Activated CD4-positive, CD25-positive, alpha-beta regulatory T cell treated with anti-CD3 and anti-CD28 coated beads, Interleukin-2, amount 50 U/mL, for 72 hours (primary cell): ENCODE measurements at regions not wholly inside any gene's neighbourhood (a gene's known extent, or its start where the extent isn't known, plus 50 kb on each side); places are given as distances from the start of the nearest gene placed in this dataset.

Experiments
- DNase-seq: peaks from one replicate; pipeline ENCODE4 v3.0.0; 2021

DNA sequence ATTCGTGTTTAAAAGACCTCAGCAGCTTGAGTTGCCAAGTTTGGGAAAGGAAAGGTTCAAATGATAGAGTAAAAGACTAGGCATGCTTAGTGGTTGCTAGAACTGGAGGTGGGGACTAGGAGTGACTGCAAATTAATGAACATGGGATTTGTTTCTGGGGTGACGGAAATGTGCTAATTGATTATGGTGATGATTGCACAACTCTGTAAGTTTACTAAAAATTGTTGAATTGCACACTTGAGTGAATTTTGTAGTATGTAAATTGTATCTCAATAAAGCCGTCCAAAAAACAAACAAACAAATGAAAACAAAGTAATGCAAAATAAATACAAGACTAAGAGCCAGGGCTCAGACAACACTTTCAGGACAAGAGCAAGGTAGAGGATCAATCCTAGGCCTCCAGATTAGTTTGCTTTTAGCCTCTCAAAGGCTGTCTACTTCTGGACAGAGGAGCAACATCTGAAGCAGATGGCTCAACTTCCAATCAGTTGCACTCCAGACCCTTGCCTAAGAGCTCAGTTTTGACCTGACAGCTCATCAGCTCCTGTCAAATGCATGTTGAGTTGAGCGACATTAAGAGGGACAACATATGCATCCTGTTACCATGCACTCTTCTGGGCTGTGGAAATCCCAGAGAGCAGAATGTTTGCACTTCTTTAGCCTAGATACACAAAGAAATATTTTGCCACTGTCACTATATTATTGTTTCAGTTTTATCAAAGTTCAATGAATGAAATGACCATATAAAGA lies 111.2 kb upstream of the ASIC2 start:
- DNase-seq = no peak

GRCh38 chr17:33416131-33416530 lies 123.0 kb upstream of the ASIC2 start:
- DNase-seq = no peak

GRCh38 chr17:33421933-33422332 lies 128.8 kb upstream of the ASIC2 start:
- no peak for DNase-seq

GRCh38 chr17:33433581-33433980 lies 140.5 kb upstream of the ASIC2 start:
- DNase-seq = no peak

DNA sequence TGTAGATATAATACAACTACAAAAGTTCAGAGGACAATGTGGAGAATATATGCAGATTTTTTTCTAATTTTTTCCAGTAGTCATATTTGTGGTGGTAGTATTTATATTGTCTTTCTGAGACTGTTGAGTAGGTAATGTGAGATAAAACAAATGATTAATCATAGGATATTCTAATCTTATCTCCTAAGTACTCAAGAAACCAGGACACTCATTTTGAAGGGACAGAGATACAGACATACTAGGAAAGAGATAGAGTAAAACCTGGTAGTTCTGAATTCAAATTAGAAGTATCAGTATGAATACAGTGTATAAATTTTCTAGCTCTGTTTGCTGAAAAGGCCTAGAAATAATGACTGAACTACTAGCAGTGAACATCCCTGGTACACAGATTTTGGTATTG lies 141.7 kb upstream of the ASIC2 start:
- no peak for DNase-seq

DNA sequence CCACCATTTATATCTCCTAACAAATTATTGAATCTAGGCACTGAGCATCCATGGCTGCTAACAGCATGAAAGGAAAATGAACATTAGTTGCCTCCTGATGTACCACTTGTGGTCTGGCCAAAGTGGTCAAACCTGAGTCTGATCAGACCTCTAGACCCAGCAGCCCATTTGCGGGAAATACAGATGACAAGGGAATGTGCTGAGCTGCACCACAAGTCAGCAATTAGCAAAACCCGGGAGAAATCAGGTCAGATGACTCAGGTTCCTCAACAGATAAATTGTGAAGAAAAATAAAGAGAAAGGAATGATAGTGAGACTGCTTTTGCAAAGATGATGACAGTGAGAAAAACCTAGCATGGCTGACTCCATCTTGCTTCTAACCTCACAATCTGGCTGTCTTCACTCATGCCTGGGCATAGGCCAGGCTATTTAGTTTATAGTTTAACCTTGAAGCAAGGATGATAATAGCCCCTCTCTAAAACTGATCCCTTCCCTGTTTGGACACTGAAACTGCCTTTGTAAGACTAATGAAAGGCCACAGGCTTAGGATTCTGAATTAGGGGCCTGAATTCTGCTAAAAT lies 142.7 kb upstream of the ASIC2 start:
- DNase-seq = no peak

GRCh38 chr17:33436321-33436720 lies 143.2 kb upstream of the ASIC2 start:
- no peak for DNase-seq

DNA sequence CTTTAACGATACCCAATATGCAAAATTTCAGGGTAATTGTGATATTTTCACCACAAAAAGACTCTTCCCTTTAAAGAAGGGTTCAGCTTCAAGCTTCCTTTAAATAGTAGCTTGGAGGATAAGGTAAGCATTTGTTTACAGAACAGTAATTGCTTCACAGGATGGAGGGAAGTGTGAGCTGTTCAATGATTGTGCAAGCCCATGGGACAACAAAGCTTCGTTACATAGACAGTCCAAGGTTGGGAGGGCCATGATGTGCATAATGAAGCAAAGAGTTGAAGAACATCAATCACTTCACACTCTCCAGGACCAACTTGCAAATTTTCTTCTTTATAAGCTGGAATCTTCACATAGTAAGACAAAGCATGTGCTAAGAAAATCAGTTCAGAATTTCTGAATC lies 145.0 kb upstream of the ASIC2 start:
- no peak for DNase-seq

GRCh38 chr17:33438578-33438977 lies 145.5 kb upstream of the ASIC2 start:
- no peak for DNase-seq

DNA sequence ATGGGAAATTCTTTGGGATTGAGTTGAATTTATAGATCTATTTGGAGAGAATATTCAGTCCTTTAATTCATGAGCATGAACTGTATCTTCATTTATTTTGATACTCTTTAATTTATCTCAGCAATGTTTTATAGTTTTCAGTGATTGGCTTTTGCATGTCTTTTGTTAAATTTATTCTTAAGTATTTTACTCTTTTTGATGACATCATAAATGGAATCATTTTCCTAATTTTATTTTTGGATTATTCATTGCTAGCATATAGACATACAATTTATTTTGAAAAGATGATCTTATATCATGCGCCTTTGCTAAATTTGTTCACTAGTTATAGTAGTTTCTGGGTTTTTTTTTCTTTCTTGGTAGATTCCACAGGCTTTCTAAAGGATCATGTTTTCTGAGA lies 149.2 kb upstream of the ASIC2 start:
- DNase-seq = no peak

DNA sequence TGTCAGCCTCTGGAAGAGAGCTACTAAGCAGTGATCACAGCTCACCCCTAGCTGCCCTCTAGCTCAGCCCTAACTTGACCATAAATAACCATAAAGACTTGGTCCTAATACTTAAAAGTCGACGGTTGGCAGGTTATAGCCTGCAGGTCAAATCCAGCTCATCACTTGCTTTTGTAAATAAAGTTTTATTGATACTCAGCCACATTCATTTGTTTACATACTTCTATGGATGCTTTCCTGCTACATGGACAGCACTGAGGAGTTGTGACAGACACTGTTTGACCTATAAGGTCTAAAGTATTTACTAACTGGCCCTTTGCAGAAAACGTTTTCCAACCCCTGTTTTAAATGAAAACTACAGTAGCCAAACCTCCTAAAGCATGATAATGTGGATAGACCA lies 151.6 kb upstream of the ASIC2 start:
- DNase-seq = no peak

DNA sequence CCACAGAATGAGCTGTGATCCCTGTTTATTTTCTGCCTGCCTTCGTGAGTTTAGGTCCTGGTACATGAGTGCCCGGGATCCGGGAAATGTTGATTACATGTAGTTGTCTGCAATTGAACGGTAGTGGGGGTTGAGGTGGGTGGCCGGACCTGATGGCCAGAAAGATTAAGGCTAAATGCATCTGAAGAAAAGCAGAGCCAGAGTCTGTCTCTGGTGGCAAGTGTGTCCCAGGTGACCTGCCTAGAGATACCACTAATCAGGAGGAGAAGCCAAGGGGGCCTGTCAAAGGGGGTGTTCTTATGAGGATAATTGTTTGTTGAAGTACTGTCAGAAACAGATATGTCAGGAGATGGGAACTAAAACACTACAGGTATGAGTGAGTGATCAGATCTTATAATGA lies 154.0 kb upstream of the ASIC2 start:
- DNase-seq = no peak

DNA sequence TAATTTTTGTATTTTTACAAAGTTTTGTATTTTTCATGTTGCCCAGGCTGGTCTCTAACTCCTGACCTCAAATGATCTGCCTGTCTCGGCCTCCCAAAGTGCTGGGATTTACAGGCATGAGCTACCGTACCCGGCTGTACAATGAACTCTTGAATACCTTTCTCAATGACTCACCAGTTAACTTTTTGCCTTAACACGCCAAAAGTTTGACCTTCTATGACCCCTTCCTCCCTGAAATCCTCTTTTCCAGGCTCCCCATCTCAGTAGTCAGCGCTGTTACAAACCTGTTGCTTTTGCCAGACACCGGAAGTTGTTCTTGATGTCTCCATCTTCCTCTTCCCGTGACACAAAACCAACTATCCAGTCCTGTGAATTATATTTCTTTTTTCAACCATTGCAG lies 158.1 kb upstream of the ASIC2 start:
- no peak for DNase-seq

GRCh38 chr17:33457477-33457876 lies 164.4 kb upstream of the ASIC2 start:
- no peak for DNase-seq

DNA sequence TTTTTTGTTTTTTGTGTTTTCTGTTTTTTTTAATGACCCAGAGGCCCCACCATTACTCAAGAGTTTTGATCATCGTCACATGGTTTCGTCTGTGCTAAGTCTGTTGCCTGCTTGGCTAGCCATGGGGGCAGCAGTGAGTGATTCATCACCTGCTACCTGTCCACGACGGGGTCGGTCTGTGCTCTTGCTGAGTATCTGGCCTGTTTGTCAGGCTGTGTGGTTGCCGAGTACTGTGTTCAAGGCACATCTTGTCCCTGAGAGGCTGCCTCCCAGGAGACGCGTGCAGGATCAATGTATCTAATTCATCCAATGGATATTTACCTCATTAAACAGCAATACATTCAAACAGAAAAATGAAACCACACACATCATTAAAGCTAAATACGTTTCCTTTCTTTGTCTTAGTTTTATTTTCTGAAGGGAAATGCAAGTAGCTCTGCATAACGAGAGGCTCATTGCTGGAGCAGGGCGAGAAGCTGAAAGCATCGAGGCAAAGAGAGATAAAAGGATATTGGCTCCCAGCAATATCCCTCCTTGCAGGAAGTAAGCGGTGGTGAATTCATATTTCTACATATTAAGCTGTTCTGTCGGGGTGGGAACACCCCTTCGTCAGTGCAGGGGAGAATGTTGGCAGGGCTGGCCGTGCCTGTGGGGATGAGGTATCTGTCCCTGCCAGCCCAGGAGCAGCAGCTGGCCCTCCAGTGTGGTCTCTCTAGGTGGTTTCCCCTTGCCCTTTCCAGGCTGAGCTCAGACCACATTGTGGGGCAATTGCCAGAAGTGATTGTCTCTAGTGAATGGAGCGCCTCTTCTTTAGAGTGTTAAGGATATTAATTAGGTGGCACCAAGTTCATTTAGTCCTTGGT lies 166.2 kb upstream of the ASIC2 start:
- DNase-seq = no peak

DNA sequence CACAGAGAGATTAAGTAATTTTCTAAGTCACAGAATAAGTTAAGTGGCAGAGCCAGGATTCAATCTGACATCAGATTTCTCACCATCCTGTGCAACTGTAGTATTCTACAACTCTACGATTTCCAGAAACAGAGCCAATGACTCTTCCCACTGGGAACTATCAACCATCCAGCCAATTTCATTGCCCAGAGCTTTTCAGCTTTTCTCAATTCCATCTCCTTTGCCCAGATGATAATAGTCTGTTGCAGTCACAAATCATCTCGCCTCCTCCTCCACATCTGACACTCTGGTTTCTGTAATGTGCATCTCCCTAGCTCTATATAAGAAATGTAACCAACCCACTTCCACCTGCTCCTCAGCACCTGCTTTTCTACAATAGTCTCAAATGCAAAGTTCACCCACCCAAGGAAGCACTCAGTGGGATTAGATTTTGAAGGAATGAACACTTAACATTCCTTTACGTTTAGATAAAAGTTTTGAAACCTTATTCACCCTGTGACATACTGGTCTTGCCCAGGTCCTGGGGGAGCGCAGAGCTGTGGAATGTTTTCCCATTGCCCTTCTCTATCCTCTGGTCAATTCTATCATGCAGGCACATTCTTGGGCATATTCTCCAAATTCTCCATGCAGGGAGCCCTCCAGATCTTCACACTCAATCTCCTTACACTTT lies 167.8 kb upstream of the ASIC2 start:
- no peak for DNase-seq

DNA sequence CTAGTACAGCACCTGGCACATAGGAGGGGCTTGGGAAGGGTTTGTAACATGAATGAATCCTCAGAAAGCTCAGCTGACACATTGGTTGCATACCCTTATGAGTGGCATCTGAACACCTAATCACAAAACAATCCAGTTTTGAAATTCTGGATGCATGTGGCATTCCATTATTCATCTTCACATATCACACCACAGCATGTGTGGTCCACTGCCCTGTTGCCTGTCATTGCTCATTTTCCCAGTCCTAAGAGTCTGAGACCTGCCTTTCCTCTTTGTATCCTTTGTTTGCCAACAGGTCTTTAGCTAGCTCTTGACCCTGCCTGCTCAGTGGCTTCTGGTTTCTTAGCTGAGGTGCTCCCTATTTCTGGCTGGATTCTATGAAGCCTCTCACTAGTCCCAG lies 170.8 kb upstream of the ASIC2 start:
- DNase-seq = no peak

DNA sequence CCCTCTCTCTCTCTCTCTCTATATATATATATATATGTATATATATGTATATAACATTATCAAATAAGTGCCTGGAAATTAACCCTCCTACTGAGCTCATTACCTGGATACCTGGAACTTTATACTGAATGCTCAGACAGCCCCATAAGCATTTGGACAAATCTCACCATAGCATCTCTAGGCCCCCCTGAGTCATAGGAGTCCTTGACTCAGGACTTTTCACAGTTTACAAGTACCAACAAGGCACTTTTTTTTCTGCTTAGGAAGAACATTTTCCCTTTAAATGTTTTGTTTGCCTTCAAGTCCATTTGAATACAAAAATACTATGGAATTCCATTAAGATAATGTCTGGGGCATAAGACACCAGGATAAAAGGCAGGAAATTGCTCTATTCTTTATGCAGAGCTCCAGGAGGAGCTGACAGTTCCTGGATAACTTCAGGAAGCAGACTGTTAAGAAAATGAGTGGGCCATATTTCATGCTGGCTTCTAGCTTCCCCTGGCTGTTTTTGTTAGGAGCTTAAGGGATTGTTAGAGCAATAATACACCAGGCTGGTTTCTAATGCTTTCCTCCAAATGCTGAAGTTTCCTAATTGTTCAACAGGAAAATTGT lies 171.7 kb upstream of the ASIC2 start:
- no peak for DNase-seq

GRCh38 chr17:33469421-33469820 lies 176.3 kb upstream of the ASIC2 start:
- DNase-seq = no peak

DNA sequence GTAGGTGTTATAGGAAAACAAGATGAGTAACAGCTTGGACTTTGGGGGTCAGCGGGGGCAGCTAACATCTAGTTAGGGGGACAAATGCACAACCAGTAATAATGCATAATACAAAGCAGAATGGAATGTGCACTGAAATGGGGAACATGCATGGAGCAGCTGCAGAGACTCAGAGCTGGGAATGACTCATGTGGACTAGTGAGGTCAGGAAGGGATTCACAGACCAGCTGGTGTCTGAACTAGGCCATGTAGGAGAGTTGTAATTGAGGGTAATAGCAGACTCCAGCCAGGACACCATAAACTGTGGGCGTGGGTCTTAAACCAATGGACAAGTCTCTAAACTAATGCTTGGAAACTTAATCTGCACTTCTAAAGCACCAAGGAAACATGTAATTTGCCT lies 176.8 kb upstream of the ASIC2 start:
- no peak for DNase-seq

DNA sequence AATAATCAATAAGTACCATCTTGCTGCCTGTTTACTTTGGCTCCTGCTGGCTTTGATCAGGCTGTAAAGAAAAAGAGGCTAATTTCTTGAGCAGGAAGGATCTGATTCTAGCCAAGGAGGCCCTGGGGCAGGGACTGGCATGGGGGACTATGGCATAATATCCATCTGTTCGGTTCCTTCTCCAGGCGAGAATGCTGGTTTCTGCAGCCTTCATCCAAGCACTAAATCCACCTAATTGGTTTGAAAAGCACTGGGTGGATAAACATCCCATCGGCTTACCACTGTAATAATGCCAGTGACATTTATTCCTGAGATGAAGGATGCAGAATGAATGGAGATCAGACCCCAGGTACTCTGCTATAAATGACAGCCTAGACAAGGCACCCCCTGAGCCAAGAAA lies 180.0 kb upstream of the ASIC2 start:
- no peak for DNase-seq

DNA sequence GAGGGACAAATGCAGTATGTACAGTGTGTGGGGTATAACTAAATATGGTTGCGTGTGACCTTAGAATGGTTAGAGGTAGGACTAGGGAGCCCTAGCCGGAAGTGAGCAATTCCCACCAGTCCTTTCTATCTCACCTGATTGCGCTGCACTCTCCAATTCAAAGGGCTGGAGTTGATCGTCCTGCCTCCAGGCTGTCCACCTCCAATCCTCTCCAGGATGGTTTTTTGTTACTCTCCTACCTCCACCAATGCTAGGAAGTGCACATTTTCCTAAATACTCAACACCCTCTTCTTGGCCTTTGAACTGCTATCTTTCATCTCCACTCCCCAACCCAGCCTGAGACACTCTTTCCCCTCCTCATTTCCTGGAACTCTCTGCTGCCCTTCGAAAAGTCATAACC lies 181.7 kb upstream of the ASIC2 start:
- no peak for DNase-seq

GRCh38 chr17:33475594-33475993 lies 182.5 kb upstream of the ASIC2 start:
- no peak for DNase-seq
